NCI-H82 treated with DMSO at 0.1 percent for 48 hours (cell line): ENCODE measurements at regions not wholly inside any gene's neighbourhood (a gene's known extent, or its start where the extent isn't known, plus 50 kb on each side); places are given as distances from the start of the nearest gene placed in this dataset.

ENCODE experiments used
- DNase-seq: peaks from one replicate; lab custom pipeline; 2025; ENCODE audit not compliant: unreplicated experiment; lab: John Stamatoyannopoulos, UW

- DNase-seq = no peak
Observed at GRCh38 chr15:62431817-62432216, 266.7 kb upstream of the C2CD4B start.

GRCh38 chr15:62432702-62433398 lies 267.8 kb upstream of the C2CD4B start:
- no peak for DNase-seq

GRCh38 chr15:62436235-62436634 lies 271.1 kb upstream of the C2CD4B start:
- DNase-seq = no peak

GRCh38 chr15:62437753-62438152 lies 272.7 kb upstream of the C2CD4B start:
- no peak for DNase-seq

GRCh38 chr15:62439543-62440016 lies 274.5 kb upstream of the C2CD4B start:
- no peak for DNase-seq

- no peak for DNase-seq
Observed at GRCh38 chr15:62440362-62441105, 275.4 kb upstream of the C2CD4B start.

- no peak for DNase-seq
Observed at GRCh38 chr15:62444104-62445022, 279.3 kb upstream of the C2CD4B start.

- DNase-seq = no peak
Observed at GRCh38 chr15:62445244-62445643, 280.2 kb upstream of the C2CD4B start.

- no peak for DNase-seq
Observed at GRCh38 chr15:62446984-62447383, 281.9 kb upstream of the C2CD4B start.

- DNase-seq = no peak
Observed at GRCh38 chr15:62447742-62448141, 282.7 kb upstream of the C2CD4B start.

- no peak for DNase-seq
Observed at GRCh38 chr15:62449638-62450037, 284.6 kb upstream of the C2CD4B start.

- DNase-seq = no peak
Observed at GRCh38 chr15:62450061-62450460, 285.0 kb upstream of the C2CD4B start.

GRCh38 chr15:62452026-62452425 lies 286.9 kb upstream of the C2CD4B start:
- no peak for DNase-seq

- peak; percentile 15 for DNase-seq
Observed at GRCh38 chr15:62452667-62453066, 287.6 kb upstream of the C2CD4B start.

- DNase-seq = no peak
Observed at GRCh38 chr15:62453375-62453774, 288.3 kb upstream of the C2CD4B start.

GRCh38 chr15:62453981-62454380 lies 288.9 kb upstream of the C2CD4B start:
- no peak for DNase-seq

GRCh38 chr15:62454567-62455172 lies 289.6 kb upstream of the C2CD4B start:
- DNase-seq = no peak

- DNase-seq = no peak
Observed at GRCh38 chr15:62455441-62455921, 290.4 kb upstream of the C2CD4B start.

- no peak for DNase-seq
Observed at GRCh38 chr15:62456011-62456920, 291.2 kb upstream of the C2CD4B start.

- DNase-seq = no peak
Observed at GRCh38 chr15:62457100-62457499, 292.0 kb upstream of the C2CD4B start.
